ENCODE measurements at regions not wholly inside any gene's neighbourhood (a gene's known extent, or its start where the extent isn't known, plus 50 kb on each side); places are given as distances from the start of the nearest gene placed in this dataset.

DNA sequence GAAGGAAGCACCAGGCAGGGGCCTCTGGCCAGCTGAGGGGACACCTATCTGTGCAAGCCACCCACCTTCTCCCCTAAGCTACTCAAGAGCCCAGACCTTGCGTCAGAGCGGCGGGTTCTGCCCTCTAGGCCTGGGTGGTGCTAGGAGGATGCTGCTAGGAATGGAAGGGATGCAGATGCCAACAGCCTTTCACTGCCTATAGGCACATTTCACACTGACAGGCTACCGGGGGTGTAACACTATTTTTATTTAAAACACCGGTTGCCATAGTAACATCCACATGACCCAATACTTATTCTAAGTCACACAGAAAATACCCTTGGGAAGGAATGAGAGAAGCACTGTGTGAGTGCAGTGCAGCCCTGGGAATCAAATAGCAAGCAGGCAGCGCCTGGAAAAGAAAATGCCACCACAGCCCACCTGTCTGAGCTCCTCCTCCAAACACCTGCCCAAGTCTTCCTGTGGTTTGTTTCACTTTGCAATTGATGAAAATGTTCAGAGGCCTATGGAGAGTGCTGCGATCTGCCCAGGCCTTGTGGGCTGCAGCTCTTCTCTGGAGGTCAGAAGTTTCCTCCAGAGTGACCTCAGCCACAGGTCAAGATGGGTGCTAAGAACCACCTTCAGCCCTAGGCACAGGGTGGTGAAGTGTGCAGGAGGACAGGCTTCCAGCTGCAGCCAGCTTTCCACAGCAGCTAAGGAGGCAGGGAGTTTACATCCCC, 113.5 kb upstream of the TOPAZ1 start:
- H2BK20ac ChIP-seq (ENCODE audit: low read depth, low read length), result no peak overlapping the region
- no peaks in the 10 kb centered on the region for H3K36me3 ChIP-seq (ENCODE audit: control insufficient read depth, insufficient read depth, low read length)
- ChIA-PET CTCF (no interaction called here), POLR2A (ENCODE audit: unreplicated experiment) (no interaction called here)
- H3K27ac ChIP-seq (ENCODE audit: insufficient read depth, low read length), result no peak overlapping the region
- no peak overlapping the region for H3K18ac ChIP-seq (ENCODE audit: low read depth, low read length)
- no peaks in the 10 kb centered on the region for H3K9me3 ChIP-seq (ENCODE audit: control insufficient read depth, insufficient read depth, low read length)
- no peak overlapping the region for H3K56ac ChIP-seq (ENCODE audit: extremely low read depth, insufficient read depth, low read length)
- no peak overlapping the region for H2BK15ac ChIP-seq (ENCODE audit: low read depth, low read length)
- H3K23ac ChIP-seq (ENCODE audit: low read depth, low read length), result no peak overlapping the region
- no TSS peak for BruUV-seq (replicated peaks)
- no peak overlapping the region for H2BK120ac ChIP-seq (ENCODE audit: low read depth, low read length)
- in situ Hi-C loops (cut with MboI; ENCODE audit: low sequenced_read_pairs), result no loop called here
- H3K27me3 ChIP-seq (ENCODE audit: control insufficient read depth, insufficient read depth, low read length), result no peaks in the 10 kb centered on the region
- WGBS, 2 experiments (ENCODE audit: extremely low coverage in 2 of 2, insufficient read length in 1 of 2), result no CpG with 5 or more reads among the region's 7 CpGs
- DNase-seq (no peak), ATAC-seq (ENCODE audit: low read depth) (no peak)
- H4K5ac ChIP-seq (ENCODE audit: low read depth, low read length), result no peak overlapping the region
- no peak overlapping the region for H3K4ac ChIP-seq (ENCODE audit: low read depth, low read length)
- no peaks in the 10 kb centered on the region for H3K9me1 ChIP-seq (ENCODE audit: insufficient read depth, low read length)
- no peaks in the 10 kb centered on the region for H3K4me1 ChIP-seq (ENCODE audit: control insufficient read depth, insufficient read depth, low read length)
- H2AK5ac ChIP-seq (ENCODE audit: low read depth, low read length), result no peak overlapping the region
- H3K4me2 ChIP-seq (ENCODE audit: low read depth, low read length), result no peak overlapping the region
- no peak overlapping the region for H2BK5ac ChIP-seq (ENCODE audit: low read depth, low read length, poor library complexity, severe bottlenecking)
- H2AK9ac ChIP-seq (replicated peaks; ENCODE audit: low read depth, low read length, poor library complexity), result no peak overlapping the region
- H2AFZ ChIP-seq (replicated peaks; ENCODE audit: low read length, poor library complexity), result no peak overlapping the region
- no peaks in the 10 kb centered on the region for H4K20me1 ChIP-seq (ENCODE audit: insufficient read depth, low read length)
- H3K79me1 ChIP-seq (ENCODE audit: low read depth in 1 of 2, low read length in 2 of 2), result no peaks in the 10 kb centered on the region
- no peak overlapping the region for H3K4me3 ChIP-seq (ENCODE audit: insufficient read depth, low read depth, low read length)
- intact Hi-C loops (cut with micrococcal nuclease), result no loop called here
- no peak overlapping the region for H4K8ac ChIP-seq (ENCODE audit: low read depth in 2 of 2, low read length in 2 of 2)
- dilution Hi-C loops (cut with HindIII; ENCODE audit: low sequenced_read_pairs, unreplicated experiment), result no loop called here
- no peak overlapping the region for H3K14ac ChIP-seq (replicated peaks; ENCODE audit: low read depth, low read length)
- TF ChIP-seq RAD21 (IDR thresholded peaks at IDR 0.05; ENCODE audit: low read length) (no peak), CEBPB (IDR thresholded peaks at IDR 0.05; ENCODE audit: low read depth, low read length) (no peak), MAFK (IDR thresholded peaks at IDR 0.05; ENCODE audit: low read depth, low read length) (no peak), BHLHE40 (IDR thresholded peaks at IDR 0.05; ENCODE audit: low read depth, low read length) (no peak), MAZ (IDR thresholded peaks at IDR 0.05; ENCODE audit: borderline replicate concordance, low read depth, low read length) (no peak), SMC3 (IDR thresholded peaks at IDR 0.05; ENCODE audit: low read depth, low read length) (no peak), RCOR1 (IDR thresholded peaks at IDR 0.05; ENCODE audit: insufficient replicate concordance, low read length) (no peak), POLR2A (IDR thresholded peaks at IDR 0.05; ENCODE audit: low read depth, low read length) (no peak), CHD1 (IDR thresholded peaks at IDR 0.05; ENCODE audit: low read depth, low read length) (no peak), MXI1 (IDR thresholded peaks at IDR 0.05; ENCODE audit: borderline replicate concordance, low read depth, low read length) (no peak), FOS (IDR thresholded peaks at IDR 0.05; ENCODE audit: low read depth, low read length) (no peak)
- TF ChIP-seq, protein P1, sequence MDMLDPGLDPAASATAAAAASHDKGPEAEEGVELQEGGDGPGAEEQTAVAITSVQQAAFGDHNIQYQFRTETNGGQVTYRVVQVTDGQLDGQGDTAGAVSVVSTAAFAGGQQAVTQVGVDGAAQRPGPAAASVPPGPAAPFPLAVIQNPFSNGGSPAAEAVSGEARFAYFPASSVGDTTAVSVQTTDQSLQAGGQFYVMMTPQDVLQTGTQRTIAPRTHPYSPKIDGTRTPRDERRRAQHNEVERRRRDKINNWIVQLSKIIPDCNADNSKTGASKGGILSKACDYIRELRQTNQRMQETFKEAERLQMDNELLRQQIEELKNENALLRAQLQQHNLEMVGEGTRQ (IDR thresholded peaks at IDR 0.05; ENCODE audit: low read depth, low read length), result no peak
- TF ChIP-seq, protein P2, sequence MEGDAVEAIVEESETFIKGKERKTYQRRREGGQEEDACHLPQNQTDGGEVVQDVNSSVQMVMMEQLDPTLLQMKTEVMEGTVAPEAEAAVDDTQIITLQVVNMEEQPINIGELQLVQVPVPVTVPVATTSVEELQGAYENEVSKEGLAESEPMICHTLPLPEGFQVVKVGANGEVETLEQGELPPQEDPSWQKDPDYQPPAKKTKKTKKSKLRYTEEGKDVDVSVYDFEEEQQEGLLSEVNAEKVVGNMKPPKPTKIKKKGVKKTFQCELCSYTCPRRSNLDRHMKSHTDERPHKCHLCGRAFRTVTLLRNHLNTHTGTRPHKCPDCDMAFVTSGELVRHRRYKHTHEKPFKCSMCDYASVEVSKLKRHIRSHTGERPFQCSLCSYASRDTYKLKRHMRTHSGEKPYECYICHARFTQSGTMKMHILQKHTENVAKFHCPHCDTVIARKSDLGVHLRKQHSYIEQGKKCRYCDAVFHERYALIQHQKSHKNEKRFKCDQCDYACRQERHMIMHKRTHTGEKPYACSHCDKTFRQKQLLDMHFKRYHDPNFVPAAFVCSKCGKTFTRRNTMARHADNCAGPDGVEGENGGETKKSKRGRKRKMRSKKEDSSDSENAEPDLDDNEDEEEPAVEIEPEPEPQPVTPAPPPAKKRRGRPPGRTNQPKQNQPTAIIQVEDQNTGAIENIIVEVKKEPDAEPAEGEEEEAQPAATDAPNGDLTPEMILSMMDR (conservative IDR thresholded peaks at IDR 0.05; ENCODE audit: low read depth, low read length), result no peak
- TF ChIP-seq, protein P3, sequence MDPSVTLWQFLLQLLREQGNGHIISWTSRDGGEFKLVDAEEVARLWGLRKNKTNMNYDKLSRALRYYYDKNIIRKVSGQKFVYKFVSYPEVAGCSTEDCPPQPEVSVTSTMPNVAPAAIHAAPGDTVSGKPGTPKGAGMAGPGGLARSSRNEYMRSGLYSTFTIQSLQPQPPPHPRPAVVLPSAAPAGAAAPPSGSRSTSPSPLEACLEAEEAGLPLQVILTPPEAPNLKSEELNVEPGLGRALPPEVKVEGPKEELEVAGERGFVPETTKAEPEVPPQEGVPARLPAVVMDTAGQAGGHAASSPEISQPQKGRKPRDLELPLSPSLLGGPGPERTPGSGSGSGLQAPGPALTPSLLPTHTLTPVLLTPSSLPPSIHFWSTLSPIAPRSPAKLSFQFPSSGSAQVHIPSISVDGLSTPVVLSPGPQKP (IDR thresholded peaks at IDR 0.05; ENCODE audit: borderline replicate concordance, low read depth, low read length), result no peak
- H3K9ac ChIP-seq (ENCODE audit: low read depth, low read length), result no peak overlapping the region
- no peak overlapping the region for H4K91ac ChIP-seq (ENCODE audit: insufficient read depth, low read depth, low read length)

Data from IMR-90 (cell line).